ENCODE measurements at regions not wholly inside any gene's neighbourhood (a gene's known extent, or its start where the extent isn't known, plus 50 kb on each side); places are given as distances from the start of the nearest gene placed in this dataset.

DNA sequence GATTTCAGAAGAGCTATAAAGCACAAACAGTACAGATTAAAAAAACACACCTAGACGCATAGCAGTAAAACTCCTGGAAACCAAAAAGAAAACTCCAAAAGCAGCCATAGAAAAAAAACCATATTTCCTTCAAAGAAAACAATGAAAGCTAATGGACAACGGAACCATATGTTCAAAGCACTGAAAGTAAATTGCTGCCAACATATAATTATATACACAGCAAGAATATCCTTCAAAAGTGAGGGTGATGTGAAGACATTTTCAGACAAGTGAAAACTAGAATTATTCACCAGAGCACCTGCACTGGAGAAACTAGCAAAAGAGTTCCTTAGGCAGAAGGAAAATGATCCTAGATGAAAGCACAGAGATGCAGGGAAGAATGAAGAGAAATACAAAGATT is 58.2 kb upstream of the PCSK6 start:
- TF ChIP-seq, protein P1, sequence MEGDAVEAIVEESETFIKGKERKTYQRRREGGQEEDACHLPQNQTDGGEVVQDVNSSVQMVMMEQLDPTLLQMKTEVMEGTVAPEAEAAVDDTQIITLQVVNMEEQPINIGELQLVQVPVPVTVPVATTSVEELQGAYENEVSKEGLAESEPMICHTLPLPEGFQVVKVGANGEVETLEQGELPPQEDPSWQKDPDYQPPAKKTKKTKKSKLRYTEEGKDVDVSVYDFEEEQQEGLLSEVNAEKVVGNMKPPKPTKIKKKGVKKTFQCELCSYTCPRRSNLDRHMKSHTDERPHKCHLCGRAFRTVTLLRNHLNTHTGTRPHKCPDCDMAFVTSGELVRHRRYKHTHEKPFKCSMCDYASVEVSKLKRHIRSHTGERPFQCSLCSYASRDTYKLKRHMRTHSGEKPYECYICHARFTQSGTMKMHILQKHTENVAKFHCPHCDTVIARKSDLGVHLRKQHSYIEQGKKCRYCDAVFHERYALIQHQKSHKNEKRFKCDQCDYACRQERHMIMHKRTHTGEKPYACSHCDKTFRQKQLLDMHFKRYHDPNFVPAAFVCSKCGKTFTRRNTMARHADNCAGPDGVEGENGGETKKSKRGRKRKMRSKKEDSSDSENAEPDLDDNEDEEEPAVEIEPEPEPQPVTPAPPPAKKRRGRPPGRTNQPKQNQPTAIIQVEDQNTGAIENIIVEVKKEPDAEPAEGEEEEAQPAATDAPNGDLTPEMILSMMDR (conservative IDR thresholded peaks at IDR 0.05; ENCODE audit: low read depth, low read length) = no peak
- TF ChIP-seq EZH2phosphoT487 (IDR thresholded peaks at IDR 0.05; ENCODE audit: borderline replicate concordance, low read length) = no peak
- TF ChIP-seq EZH2 (IDR thresholded peaks at IDR 0.05; ENCODE audit: low read length, unreplicated experiment) = no peak
